ENCODE measurements at regions not wholly inside any gene's neighbourhood (a gene's known extent, or its start where the extent isn't known, plus 50 kb on each side); places are given as distances from the start of the nearest gene placed in this dataset.

DNA sequence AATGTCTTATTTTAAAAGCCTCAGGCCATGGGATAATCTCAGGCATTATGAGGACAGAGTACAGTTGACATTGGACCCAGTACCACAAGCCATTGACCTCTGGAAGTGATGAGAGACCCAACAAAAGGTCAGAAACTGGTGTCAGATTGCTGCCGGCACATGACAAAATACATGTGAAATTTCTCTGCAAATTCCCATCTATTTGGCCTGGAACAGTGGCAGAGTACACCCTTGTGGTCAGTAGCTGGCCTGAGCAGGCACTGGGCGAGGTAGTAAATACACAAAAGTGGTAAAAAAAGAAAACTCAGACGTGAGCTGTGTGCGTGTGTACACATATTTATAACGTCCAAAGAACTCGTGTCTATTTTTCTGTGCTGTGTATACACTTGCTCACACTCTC, 155.5 kb downstream of the DHX15 start:
- 28% methylated on average over 6 of the region's 6 CpGs for WGBS
- Histone ChIP-seq H3K36me3 (ENCODE audit: control insufficient read depth in 4 of 4, insufficient read depth in 3 of 4, low read depth in 1 of 4, low read length in 3 of 4) (no peaks in the 10 kb centered on the region), H3K4me1 (ENCODE audit: control insufficient read depth in 4 of 4, insufficient read depth in 4 of 4, low read length in 3 of 4) (peaks cover 0 to 14% (median 13%) of the 10 kb centered on the region in 4 donors), H3K9me3 (ENCODE audit: control insufficient read depth in 4 of 4, low read length in 3 of 4) (no peaks in the 10 kb centered on the region), H3K4me3 (ENCODE audit: low read depth in 1 of 3, low read length in 3 of 3) (no peak overlapping the region), H3K27ac (ENCODE audit: low read depth in 1 of 2, low read length in 2 of 2) (peak overlapping the region in 1 of 2 donors; percentile 42), H3K9ac (ENCODE audit: low read depth in 1 of 2, low read length in 2 of 2) (no peak overlapping the region), H3K27me3 (ENCODE audit: control insufficient read depth in 4 of 4, insufficient read depth in 4 of 4, low read length in 3 of 4) (no peaks in the 10 kb centered on the region)
- DNase-seq (ENCODE audit: low spot score) = no peak
- TF ChIP-seq FOXA1 (IDR thresholded peaks at IDR 0.05) (peak; percentile 77), JUND (IDR thresholded peaks at IDR 0.05) (peak; percentile 77 to 90), TAF1 (conservative IDR thresholded peaks at IDR 0.05) (no peak), HNF4A (conservative IDR thresholded peaks at IDR 0.05) (peak; percentile 99 to 100), NR2F2 (IDR thresholded peaks at IDR 0.05) (peak; percentile 95), GABPA (IDR thresholded peaks at IDR 0.05 in 1 of 2, conservative IDR thresholded peaks at IDR 0.05 in 1 of 2) (no peak), EGR1 (IDR thresholded peaks at IDR 0.05; ENCODE audit: low read depth in 2 of 2) (no peak), FOXA2 (IDR thresholded peaks at IDR 0.05) (peak; percentile 85), RAD21 (IDR thresholded peaks at IDR 0.05) (peak; percentile 88 to 90), SP1 (IDR thresholded peaks at IDR 0.05) (peak; percentile 87), HNF4G (IDR thresholded peaks at IDR 0.05) (peak; percentile 99), YY1 (IDR thresholded peaks at IDR 0.05) (peak; percentile 68), RXRA (IDR thresholded peaks at IDR 0.05) (peak; percentile 99)
- TF ChIP-seq, protein P1, sequence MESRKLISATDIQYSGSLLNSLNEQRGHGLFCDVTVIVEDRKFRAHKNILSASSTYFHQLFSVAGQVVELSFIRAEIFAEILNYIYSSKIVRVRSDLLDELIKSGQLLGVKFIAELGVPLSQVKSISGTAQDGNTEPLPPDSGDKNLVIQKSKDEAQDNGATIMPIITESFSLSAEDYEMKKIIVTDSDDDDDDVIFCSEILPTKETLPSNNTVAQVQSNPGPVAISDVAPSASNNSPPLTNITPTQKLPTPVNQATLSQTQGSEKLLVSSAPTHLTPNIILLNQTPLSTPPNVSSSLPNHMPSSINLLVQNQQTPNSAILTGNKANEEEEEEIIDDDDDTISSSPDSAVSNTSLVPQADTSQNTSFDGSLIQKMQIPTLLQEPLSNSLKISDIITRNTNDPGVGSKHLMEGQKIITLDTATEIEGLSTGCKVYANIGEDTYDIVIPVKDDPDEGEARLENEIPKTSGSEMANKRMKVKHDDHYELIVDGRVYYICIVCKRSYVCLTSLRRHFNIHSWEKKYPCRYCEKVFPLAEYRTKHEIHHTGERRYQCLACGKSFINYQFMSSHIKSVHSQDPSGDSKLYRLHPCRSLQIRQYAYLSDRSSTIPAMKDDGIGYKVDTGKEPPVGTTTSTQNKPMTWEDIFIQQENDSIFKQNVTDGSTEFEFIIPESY (IDR thresholded peaks at IDR 0.05) = peak; percentile 89
- TF ChIP-seq, protein P2, sequence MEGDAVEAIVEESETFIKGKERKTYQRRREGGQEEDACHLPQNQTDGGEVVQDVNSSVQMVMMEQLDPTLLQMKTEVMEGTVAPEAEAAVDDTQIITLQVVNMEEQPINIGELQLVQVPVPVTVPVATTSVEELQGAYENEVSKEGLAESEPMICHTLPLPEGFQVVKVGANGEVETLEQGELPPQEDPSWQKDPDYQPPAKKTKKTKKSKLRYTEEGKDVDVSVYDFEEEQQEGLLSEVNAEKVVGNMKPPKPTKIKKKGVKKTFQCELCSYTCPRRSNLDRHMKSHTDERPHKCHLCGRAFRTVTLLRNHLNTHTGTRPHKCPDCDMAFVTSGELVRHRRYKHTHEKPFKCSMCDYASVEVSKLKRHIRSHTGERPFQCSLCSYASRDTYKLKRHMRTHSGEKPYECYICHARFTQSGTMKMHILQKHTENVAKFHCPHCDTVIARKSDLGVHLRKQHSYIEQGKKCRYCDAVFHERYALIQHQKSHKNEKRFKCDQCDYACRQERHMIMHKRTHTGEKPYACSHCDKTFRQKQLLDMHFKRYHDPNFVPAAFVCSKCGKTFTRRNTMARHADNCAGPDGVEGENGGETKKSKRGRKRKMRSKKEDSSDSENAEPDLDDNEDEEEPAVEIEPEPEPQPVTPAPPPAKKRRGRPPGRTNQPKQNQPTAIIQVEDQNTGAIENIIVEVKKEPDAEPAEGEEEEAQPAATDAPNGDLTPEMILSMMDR (IDR thresholded peaks at IDR 0.05; ENCODE audit: low read depth, low read length, missing input control) = peak; percentile 72
- TF ChIP-seq, protein P3, sequence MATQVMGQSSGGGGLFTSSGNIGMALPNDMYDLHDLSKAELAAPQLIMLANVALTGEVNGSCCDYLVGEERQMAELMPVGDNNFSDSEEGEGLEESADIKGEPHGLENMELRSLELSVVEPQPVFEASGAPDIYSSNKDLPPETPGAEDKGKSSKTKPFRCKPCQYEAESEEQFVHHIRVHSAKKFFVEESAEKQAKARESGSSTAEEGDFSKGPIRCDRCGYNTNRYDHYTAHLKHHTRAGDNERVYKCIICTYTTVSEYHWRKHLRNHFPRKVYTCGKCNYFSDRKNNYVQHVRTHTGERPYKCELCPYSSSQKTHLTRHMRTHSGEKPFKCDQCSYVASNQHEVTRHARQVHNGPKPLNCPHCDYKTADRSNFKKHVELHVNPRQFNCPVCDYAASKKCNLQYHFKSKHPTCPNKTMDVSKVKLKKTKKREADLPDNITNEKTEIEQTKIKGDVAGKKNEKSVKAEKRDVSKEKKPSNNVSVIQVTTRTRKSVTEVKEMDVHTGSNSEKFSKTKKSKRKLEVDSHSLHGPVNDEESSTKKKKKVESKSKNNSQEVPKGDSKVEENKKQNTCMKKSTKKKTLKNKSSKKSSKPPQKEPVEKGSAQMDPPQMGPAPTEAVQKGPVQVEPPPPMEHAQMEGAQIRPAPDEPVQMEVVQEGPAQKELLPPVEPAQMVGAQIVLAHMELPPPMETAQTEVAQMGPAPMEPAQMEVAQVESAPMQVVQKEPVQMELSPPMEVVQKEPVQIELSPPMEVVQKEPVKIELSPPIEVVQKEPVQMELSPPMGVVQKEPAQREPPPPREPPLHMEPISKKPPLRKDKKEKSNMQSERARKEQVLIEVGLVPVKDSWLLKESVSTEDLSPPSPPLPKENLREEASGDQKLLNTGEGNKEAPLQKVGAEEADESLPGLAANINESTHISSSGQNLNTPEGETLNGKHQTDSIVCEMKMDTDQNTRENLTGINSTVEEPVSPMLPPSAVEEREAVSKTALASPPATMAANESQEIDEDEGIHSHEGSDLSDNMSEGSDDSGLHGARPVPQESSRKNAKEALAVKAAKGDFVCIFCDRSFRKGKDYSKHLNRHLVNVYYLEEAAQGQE (IDR thresholded peaks at IDR 0.05) = peak; percentile 63
- TF ChIP-seq, protein P4, sequence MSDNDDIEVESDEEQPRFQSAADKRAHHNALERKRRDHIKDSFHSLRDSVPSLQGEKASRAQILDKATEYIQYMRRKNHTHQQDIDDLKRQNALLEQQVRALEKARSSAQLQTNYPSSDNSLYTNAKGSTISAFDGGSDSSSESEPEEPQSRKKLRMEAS (IDR thresholded peaks at IDR 0.05) = peak; percentile 83
- TF ChIP-seq, protein P5, sequence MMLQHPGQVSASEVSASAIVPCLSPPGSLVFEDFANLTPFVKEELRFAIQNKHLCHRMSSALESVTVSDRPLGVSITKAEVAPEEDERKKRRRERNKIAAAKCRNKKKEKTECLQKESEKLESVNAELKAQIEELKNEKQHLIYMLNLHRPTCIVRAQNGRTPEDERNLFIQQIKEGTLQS (IDR thresholded peaks at IDR 0.05) = peak; percentile 62
